Activated T-helper 1 cell treated with anti-CD3 and anti-CD28 coated beads, Interleukin-12 subunit alpha, Interleukin-12 subunit beta, Interleukin-2, Interleukin-4 antibody, amounts not matched to agents 30 ng/mL and 10 ng/mL and 1 ng/mL, durations not matched to agents 14 hours and 24 hours and 36 hours (primary cell): ENCODE measurements at regions not wholly inside any gene's neighbourhood (a gene's known extent, or its start where the extent isn't known, plus 50 kb on each side); places are given as distances from the start of the nearest gene placed in this dataset.
"Not testable (repeated sequence)": the region's sequence is repeated elsewhere in the genome, so short reads cannot be mapped to it uniquely, and the experiment has no call there.

Experiments
- DNase-seq: peaks from one replicate; pipeline ENCODE4 v3.0.0; 2021; ENCODE audit warnings: low spot score
- H3K27ac Mint-ChIP-seq: one replicate; pipeline ENCODE4 v1.8.0; 2021; ENCODE audit warnings: mild to moderate bottlenecking, mixed read lengths
- H3K27me3 Mint-ChIP-seq: one replicate; pipeline ENCODE4 v1.8.0; 2022; ENCODE audit warnings: mild to moderate bottlenecking, moderate library complexity, mixed read lengths; ENCODE audit not compliant: insufficient read depth
- H3K36me3 Mint-ChIP-seq: one replicate; pipeline ENCODE4 v1.8.0; 2021; ENCODE audit warnings: low read depth, mixed read lengths
- H3K4me1 Mint-ChIP-seq: one replicate; pipeline ENCODE4 v1.8.0; 2021; ENCODE audit warnings: low read depth, mixed read lengths
- H3K4me3 Mint-ChIP-seq: one replicate; pipeline ENCODE4 v1.8.0; 2021; ENCODE audit warnings: mild to moderate bottlenecking, moderate library complexity, mixed read lengths
- H3K9me3 Mint-ChIP-seq: one replicate; pipeline ENCODE4 v1.8.0; 2021; ENCODE audit warnings: mixed read lengths
- intact Hi-C: fragments of 100-400 bp; cut with micrococcal nuclease; formaldehyde crosslinking; loops from one replicate; pipeline ENCODE4 v1.15.1; 2024

- intact Hi-C loops = no loop called here
- DNase-seq = no peak
- Mint-ChIP-seq H3K36me3 (peaks cover 21% of the 10 kb centered on the region), H3K4me1 (peaks cover 19% of the 10 kb centered on the region), H3K9me3 (peaks cover 39% of the 10 kb centered on the region), H3K27ac (peak overlapping the region; percentile 61), H3K4me3 (no peak overlapping the region), H3K27me3 (peaks cover 1% of the 10 kb centered on the region)
Observed at GRCh38 chr12:47337581-47337980, 257.8 kb upstream of the AMIGO2 start.

GRCh38 chr12:47333271-47333858, 253.6 kb upstream of the AMIGO2 start:
- H3K27ac Mint-ChIP-seq, intact Hi-C loops, H3K27me3 Mint-ChIP-seq, H3K4me3 Mint-ChIP-seq, DNase-seq: not testable (repeated sequence)
- H3K4me1 Mint-ChIP-seq = peaks cover 25% of the 10 kb centered on the region
- peaks cover 13% of the 10 kb centered on the region for H3K36me3 Mint-ChIP-seq
- peaks cover 31% of the 10 kb centered on the region for H3K9me3 Mint-ChIP-seq

GRCh38 chr12:47328831-47329545, 249.2 kb upstream of the AMIGO2 start:
- H3K27ac Mint-ChIP-seq = peak overlapping the region; percentile 47
- peaks cover 10% of the 10 kb centered on the region for H3K9me3 Mint-ChIP-seq
- no peak overlapping the region for H3K4me3 Mint-ChIP-seq
- peaks cover 3% of the 10 kb centered on the region for H3K36me3 Mint-ChIP-seq
- H3K27me3 Mint-ChIP-seq = no peaks in the 10 kb centered on the region
- intact Hi-C loops = loop anchor here (2.0 kb wide), 1 partner anchor 22 kb away; no protein-coding TSS in a partner anchor
- DNase-seq = no peak
- peaks cover 24% of the 10 kb centered on the region for H3K4me1 Mint-ChIP-seq

GRCh38 chr12:47326190-47326589, 246.4 kb upstream of the AMIGO2 start:
- H3K27me3 Mint-ChIP-seq = no peaks in the 10 kb centered on the region
- peaks cover 30% of the 10 kb centered on the region for H3K4me1 Mint-ChIP-seq

GRCh38 chr12:47323802-47324201, 244.0 kb upstream of the AMIGO2 start:
- peaks cover 11% of the 10 kb centered on the region for H3K9me3 Mint-ChIP-seq
- H3K36me3 Mint-ChIP-seq = peaks cover 6% of the 10 kb centered on the region
- intact Hi-C loops = no loop called here
- no peak overlapping the region for H3K4me3 Mint-ChIP-seq
- no peaks in the 10 kb centered on the region for H3K27me3 Mint-ChIP-seq
- peaks cover 21% of the 10 kb centered on the region for H3K4me1 Mint-ChIP-seq
- DNase-seq = no peak
- no peak overlapping the region for H3K27ac Mint-ChIP-seq

More at GRCh38 chr12:47326190-47326589, 246.4 kb upstream of the AMIGO2 start:
- no peak overlapping the region for H3K27ac Mint-ChIP-seq
- intact Hi-C loops = no loop called here
- DNase-seq = no peak
- H3K9me3 Mint-ChIP-seq = peaks cover 10% of the 10 kb centered on the region
- peaks cover 5% of the 10 kb centered on the region for H3K36me3 Mint-ChIP-seq
- H3K4me3 Mint-ChIP-seq = no peak overlapping the region

- Mint-ChIP-seq H3K9me3 (peaks cover 4% of the 10 kb centered on the region), H3K4me1 (peaks cover 25% of the 10 kb centered on the region), H3K27me3 (no peaks in the 10 kb centered on the region), H3K36me3 (peaks cover 5% of the 10 kb centered on the region), H3K27ac (no peak overlapping the region), H3K4me3 (no peak overlapping the region)
- intact Hi-C loops = no loop called here
- DNase-seq = no peak
Observed at GRCh38 chr12:47321436-47321835, 241.7 kb upstream of the AMIGO2 start.

- Mint-ChIP-seq H3K36me3 (peaks cover 5% of the 10 kb centered on the region), H3K27ac (no peak overlapping the region), H3K27me3 (no peaks in the 10 kb centered on the region)
Observed at GRCh38 chr12:47319746-47320145, 240.0 kb upstream of the AMIGO2 start.

GRCh38 chr12:47318963-47319362, 239.2 kb upstream of the AMIGO2 start:
- H3K36me3 Mint-ChIP-seq = peaks cover 4% of the 10 kb centered on the region
- no peaks in the 10 kb centered on the region for H3K27me3 Mint-ChIP-seq
- peaks cover 40% of the 10 kb centered on the region for H3K4me1 Mint-ChIP-seq
- H3K9me3 Mint-ChIP-seq = peaks cover 4% of the 10 kb centered on the region
- intact Hi-C loops = no loop called here
- H3K4me3 Mint-ChIP-seq = no peak overlapping the region
- peak overlapping the region; percentile 40 for H3K27ac Mint-ChIP-seq
- DNase-seq = peak; percentile 19

More at GRCh38 chr12:47319746-47320145, 240.0 kb upstream of the AMIGO2 start:
- no peak overlapping the region for H3K4me3 Mint-ChIP-seq
- H3K9me3 Mint-ChIP-seq = peaks cover 4% of the 10 kb centered on the region
- no peak for DNase-seq
- intact Hi-C loops = no loop called here
- H3K4me1 Mint-ChIP-seq = peaks cover 38% of the 10 kb centered on the region

- peaks cover 4% of the 10 kb centered on the region for H3K9me3 Mint-ChIP-seq
- intact Hi-C loops = loop anchor here (2.0 kb wide), 1 partner anchor 39 kb away; no protein-coding TSS in a partner anchor
- DNase-seq = peak; percentile 25
- no peaks in the 10 kb centered on the region for H3K27me3 Mint-ChIP-seq
- peaks cover 2% of the 10 kb centered on the region for H3K36me3 Mint-ChIP-seq
- H3K4me3 Mint-ChIP-seq = peak overlapping the region; percentile 1
- H3K27ac Mint-ChIP-seq = peak overlapping the region; percentile 9
- H3K4me1 Mint-ChIP-seq = peaks cover 51% of the 10 kb centered on the region
Observed at GRCh38 chr12:47317175-47317915, 237.6 kb upstream of the AMIGO2 start.

GRCh38 chr12:47316609-47317049, 236.9 kb upstream of the AMIGO2 start:
- Mint-ChIP-seq H3K27ac (peak overlapping the region; percentile 10), H3K4me1 (peaks cover 54% of the 10 kb centered on the region), H3K9me3 (peaks cover 6% of the 10 kb centered on the region), H3K36me3 (peaks cover 3% of the 10 kb centered on the region), H3K4me3 (no peak overlapping the region), H3K27me3 (no peaks in the 10 kb centered on the region)
- intact Hi-C loops = loop anchor here (2.0 kb wide), 1 partner anchor 40 kb away; no protein-coding TSS in a partner anchor
- DNase-seq = no peak

- no peak for DNase-seq
- H3K27me3 Mint-ChIP-seq = no peaks in the 10 kb centered on the region
- intact Hi-C loops = no loop called here
- H3K9me3 Mint-ChIP-seq = peaks cover 17% of the 10 kb centered on the region
- no peak overlapping the region for H3K4me3 Mint-ChIP-seq
- H3K4me1 Mint-ChIP-seq = peaks cover 65% of the 10 kb centered on the region
- H3K36me3 Mint-ChIP-seq = peaks cover 9% of the 10 kb centered on the region
- no peak overlapping the region for H3K27ac Mint-ChIP-seq
Observed at GRCh38 chr12:47314996-47315395, 235.2 kb upstream of the AMIGO2 start.

GRCh38 chr12:47312808-47313426, 233.2 kb upstream of the AMIGO2 start:
- no peak for DNase-seq
- peaks cover 11% of the 10 kb centered on the region for H3K36me3 Mint-ChIP-seq
- no peaks in the 10 kb centered on the region for H3K27me3 Mint-ChIP-seq
- H3K4me3 Mint-ChIP-seq = no peak overlapping the region
- no peak overlapping the region for H3K27ac Mint-ChIP-seq
- H3K9me3 Mint-ChIP-seq = peaks cover 22% of the 10 kb centered on the region
- H3K4me1 Mint-ChIP-seq = peaks cover 78% of the 10 kb centered on the region
- intact Hi-C loops = no loop called here
